Body of pancreas (tissue), 4 donors: ENCODE measurements at regions not wholly inside any gene's neighbourhood (a gene's known extent, or its start where the extent isn't known, plus 50 kb on each side); places are given as distances from the start of the nearest gene placed in this dataset.

Experiments used
- ATAC-seq: fragments of 150-250 bp; one replicate; pipeline ENCODE4 v1.9.1; 2016
- DNase-seq, 4 donors: peaks; one replicate each; pipeline ENCODE4 v3.0.0-alpha.2; 2019
- H3K27ac ChIP-seq, 4 donors: fragments of 200-600 bp; sonication (generic); 1 replicate in 3 of 4; 2 replicates in 1 of 4; pipeline versions ENCODE4 v1.5.1 to v1.6.1; 2016 to 2019; ENCODE audit warnings: mild to moderate bottlenecking in 1 of 4, mixed read lengths in 1 of 4, moderate library complexity in 1 of 4
- H3K27me3 ChIP-seq, 2 donors: fragments of 200-600 bp; sonication (generic); one replicate each; pipeline ENCODE4 v1.6.0; 2016; ENCODE audit warnings: mild to moderate bottlenecking in 1 of 2
- H3K36me3 ChIP-seq, 2 donors: fragments of 200-600 bp; sonication (generic); replicated peaks in 1 of 2; 2 replicates each; pipeline ENCODE4 v1.5.1; 2016; ENCODE audit warnings: low read depth in 2 of 2; ENCODE audit not compliant: insufficient read depth in 1 of 2
- H3K4me1 ChIP-seq: fragments of 200-600 bp; sonication (generic); one replicate; pipeline ENCODE4 v1.6.0; 2016
- H3K4me3 ChIP-seq, 2 donors: fragments of 200-600 bp; sonication (generic); 1 replicate in 1 of 2; 2 replicates in 1 of 2; pipeline ENCODE4 v1.5.1; 2016 to 2019
- H3K9me3 ChIP-seq, 3 donors: fragments of 200-600 bp; sonication (generic); 1 replicate in 2 of 3; 2 replicates in 1 of 3; pipeline ENCODE4 v1.5.1; 2016
- POLR2A ChIP-seq, 3 donors: fragments of 450-650 bp; IDR thresholded peaks; one replicate each; pipeline ENCODE4 v1.6.1; 2016; ENCODE audit warnings: antibody characterized with exemption in 3 of 3, mild to moderate bottlenecking in 2 of 3
- WGBS, 2 donors: methylation state at CpG; one replicate each; pipeline ENCODE4 v1.1.5; 2017; 5-methylcytosine and 5-hydroxymethylcytosine counted together
- intact Hi-C: fragments of 100-400 bp; cut with DNase I; formaldehyde crosslinking; loops from one replicate; pipeline ENCODE4 v1.15.1; 2023
- TF ChIP-seq, protein P1 (sequence below), 7 experiments: fragments of 450-650 bp in 4 of 7; fragments of 200-600 bp in 3 of 7; sonication (generic) in 3 of 7; IDR thresholded peaks; one replicate each; pipeline ENCODE4 v1.5.1; 2016 to 2019; ENCODE audit warnings: antibody characterized with exemption in 7 of 7

DNA sequence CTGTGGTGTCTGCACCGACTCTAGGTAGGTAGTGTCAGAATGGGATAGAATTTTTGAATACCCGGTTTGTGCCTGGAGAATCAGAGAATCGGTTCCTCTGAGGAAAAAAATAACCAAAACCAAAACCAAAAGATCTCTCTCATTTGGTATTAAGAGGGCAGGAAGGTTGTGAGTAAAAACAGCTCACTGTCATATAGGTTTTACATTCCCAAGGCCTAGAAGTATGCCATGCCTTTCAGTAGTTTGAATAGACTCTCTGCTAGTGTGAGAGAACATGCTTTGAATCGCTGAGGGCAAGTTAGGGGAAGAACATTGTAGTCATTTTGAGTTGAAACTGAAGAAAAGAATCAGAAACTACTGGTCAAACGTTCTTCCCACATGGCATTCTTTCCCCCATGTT, 411.4 kb upstream of the CD180 start:
- H3K36me3 ChIP-seq, result no peaks in the 10 kb centered on the region
- TF ChIP-seq, protein P1, sequence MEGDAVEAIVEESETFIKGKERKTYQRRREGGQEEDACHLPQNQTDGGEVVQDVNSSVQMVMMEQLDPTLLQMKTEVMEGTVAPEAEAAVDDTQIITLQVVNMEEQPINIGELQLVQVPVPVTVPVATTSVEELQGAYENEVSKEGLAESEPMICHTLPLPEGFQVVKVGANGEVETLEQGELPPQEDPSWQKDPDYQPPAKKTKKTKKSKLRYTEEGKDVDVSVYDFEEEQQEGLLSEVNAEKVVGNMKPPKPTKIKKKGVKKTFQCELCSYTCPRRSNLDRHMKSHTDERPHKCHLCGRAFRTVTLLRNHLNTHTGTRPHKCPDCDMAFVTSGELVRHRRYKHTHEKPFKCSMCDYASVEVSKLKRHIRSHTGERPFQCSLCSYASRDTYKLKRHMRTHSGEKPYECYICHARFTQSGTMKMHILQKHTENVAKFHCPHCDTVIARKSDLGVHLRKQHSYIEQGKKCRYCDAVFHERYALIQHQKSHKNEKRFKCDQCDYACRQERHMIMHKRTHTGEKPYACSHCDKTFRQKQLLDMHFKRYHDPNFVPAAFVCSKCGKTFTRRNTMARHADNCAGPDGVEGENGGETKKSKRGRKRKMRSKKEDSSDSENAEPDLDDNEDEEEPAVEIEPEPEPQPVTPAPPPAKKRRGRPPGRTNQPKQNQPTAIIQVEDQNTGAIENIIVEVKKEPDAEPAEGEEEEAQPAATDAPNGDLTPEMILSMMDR (IDR thresholded peaks at IDR 0.05), result no peak
- TF ChIP-seq POLR2A (IDR thresholded peaks at IDR 0.05), result no peak
- no peak overlapping the region for H3K4me3 ChIP-seq
- intact Hi-C loops, result no loop called here
- ATAC-seq (no peak), DNase-seq (no peak)
- WGBS, 2 donors, result 67 to 75% methylated on average over 5 of the region's 5 CpGs
- no peak overlapping the region for H3K27ac ChIP-seq
- H3K4me1 ChIP-seq, result no peaks in the 10 kb centered on the region
- no peaks in the 10 kb centered on the region for H3K9me3 ChIP-seq
- H3K27me3 ChIP-seq, result no peaks in the 10 kb centered on the region

DNA sequence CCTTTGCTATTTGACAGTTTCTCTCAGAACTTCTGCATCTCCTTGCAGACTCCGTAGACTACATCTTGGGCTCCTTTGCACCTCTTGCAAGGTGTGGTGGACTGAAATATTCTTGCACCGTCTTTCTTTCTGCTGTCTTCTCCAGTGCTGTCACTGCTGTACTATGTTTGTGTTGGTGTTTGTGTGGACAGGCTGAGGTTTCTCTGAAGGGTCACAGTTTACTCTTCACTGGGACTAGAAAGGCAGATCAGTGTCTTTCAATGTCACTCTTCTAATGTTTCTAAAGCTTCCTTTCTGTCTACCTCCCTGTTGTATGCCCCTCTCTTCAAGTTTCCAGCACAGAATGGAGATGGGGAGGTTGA, 410.0 kb upstream of the CD180 start:
- intact Hi-C loops, result no loop called here
- Histone ChIP-seq H3K9me3 (no peaks in the 10 kb centered on the region), H3K4me1 (no peaks in the 10 kb centered on the region), H3K4me3 (no peak overlapping the region), H3K27ac (no peak overlapping the region), H3K36me3 (no peaks in the 10 kb centered on the region), H3K27me3 (no peaks in the 10 kb centered on the region)
- WGBS, 2 donors, result 72 to 73% methylated on average over 2 of the region's 2 CpGs
- DNase-seq (no peak), ATAC-seq (no peak)
- TF ChIP-seq POLR2A (IDR thresholded peaks at IDR 0.05), result no peak
- TF ChIP-seq, protein P1 (IDR thresholded peaks at IDR 0.05), result no peak

DNA sequence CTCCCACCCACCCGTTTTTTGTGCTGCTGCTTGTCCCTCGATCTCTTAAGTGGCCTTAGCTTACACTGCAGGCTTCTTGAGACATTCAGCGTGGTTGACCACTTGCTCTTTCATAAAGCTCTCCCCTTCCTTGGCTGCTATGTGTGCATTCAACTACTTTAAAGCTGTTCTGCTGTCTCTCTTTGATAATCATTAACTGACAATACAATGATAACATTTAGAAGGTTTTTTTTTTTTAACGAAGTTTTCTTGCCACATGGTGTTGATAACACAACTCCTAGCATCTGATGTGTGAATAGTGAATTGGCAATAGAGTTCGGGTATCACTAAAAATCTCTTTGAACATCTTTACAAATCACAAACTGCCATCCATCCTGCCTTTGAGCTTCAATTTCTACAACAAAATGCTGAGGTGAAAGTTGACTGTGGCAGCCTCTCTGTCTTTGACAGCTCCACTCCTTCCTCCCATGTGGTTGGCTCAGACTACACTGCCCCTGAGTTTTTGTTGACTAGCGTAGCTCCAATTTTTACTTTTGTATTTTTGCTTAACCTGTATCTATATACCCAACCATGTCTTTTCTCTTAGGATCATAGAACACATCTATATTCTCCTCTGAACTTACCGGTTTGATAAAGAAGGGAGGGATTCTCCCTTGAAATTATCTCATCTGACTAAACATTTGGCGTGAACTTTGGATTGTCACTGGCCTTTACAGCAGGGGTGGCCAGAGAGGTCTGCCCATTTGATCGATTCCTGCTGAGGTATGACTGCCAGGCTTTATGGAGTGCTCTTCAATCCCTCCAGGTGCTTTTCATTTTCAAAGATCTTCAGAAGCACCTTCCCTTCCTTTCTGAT, 409.4 kb upstream of the CD180 start:
- H3K4me3 ChIP-seq, result no peak overlapping the region
- no peaks in the 10 kb centered on the region for H3K9me3 ChIP-seq
- ATAC-seq (no peak), DNase-seq (no peak)
- H3K27me3 ChIP-seq, result no peaks in the 10 kb centered on the region
- intact Hi-C loops, result no loop called here
- H3K27ac ChIP-seq, result no peak overlapping the region
- no peaks in the 10 kb centered on the region for H3K36me3 ChIP-seq
- 40 to 47% methylated on average over 9 of the region's 9 CpGs for WGBS, 2 donors
- TF ChIP-seq POLR2A (IDR thresholded peaks at IDR 0.05), result no peak
- TF ChIP-seq, protein P1 (IDR thresholded peaks at IDR 0.05), result no peak
- H3K4me1 ChIP-seq, result no peaks in the 10 kb centered on the region

DNA sequence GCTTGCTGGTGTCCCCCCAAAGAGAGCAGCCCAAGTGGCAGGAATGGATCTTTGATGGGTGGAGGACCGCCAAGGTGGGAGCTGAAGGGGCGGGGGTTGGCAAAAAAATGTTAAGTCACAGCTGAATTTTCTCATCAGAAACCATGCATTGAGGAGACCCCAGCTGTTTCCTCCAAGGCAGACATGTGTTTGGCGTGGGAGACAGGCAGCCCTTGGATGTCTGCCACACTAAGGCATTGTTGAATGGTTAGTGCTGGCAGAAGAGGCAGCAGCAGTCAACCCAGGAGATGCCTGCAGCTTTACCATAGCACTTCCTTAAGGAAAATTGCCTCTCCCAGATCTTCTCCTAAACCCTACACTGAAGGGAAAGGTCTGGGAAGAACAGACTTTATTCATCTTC, 394.9 kb upstream of the CD180 start:
- ATAC-seq (no peak), DNase-seq (no peak)
- no peak overlapping the region for H3K4me3 ChIP-seq
- H3K36me3 ChIP-seq, result no peaks in the 10 kb centered on the region
- H3K27me3 ChIP-seq, result no peaks in the 10 kb centered on the region
- no peaks in the 10 kb centered on the region for H3K9me3 ChIP-seq
- TF ChIP-seq POLR2A (IDR thresholded peaks at IDR 0.05), result no peak
- TF ChIP-seq, protein P1 (IDR thresholded peaks at IDR 0.05), result no peak
- H3K4me1 ChIP-seq, result no peaks in the 10 kb centered on the region
- intact Hi-C loops, result no loop called here
- H3K27ac ChIP-seq, result no peak overlapping the region
- WGBS, 2 donors, result 72% methylated on average over 3 of the region's 3 CpGs

DNA sequence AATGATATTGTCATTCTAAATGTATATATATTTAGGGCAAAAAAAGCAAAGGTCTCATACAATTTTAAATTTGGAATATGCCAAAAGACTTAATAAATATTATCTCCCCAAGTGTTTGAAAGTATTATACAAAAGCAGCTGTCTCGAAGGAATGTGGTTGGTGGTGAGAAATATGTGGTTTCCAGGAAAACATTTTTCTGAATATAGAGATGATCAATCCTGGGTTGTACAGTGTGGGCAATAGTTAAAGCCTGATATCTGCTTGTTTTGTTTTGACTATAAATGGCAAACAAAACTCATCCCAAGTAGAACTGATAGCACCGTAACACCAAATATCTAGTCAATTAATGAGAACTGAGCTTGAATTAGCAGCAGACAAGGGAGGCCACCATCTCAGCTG, 391.8 kb upstream of the CD180 start:
- intact Hi-C loops, result no loop called here
- Histone ChIP-seq H3K4me1 (no peaks in the 10 kb centered on the region), H3K4me3 (no peak overlapping the region), H3K36me3 (no peaks in the 10 kb centered on the region), H3K9me3 (no peaks in the 10 kb centered on the region), H3K27ac (no peak overlapping the region), H3K27me3 (no peaks in the 10 kb centered on the region)
- TF ChIP-seq POLR2A (IDR thresholded peaks at IDR 0.05), result no peak
- TF ChIP-seq, protein P1 (IDR thresholded peaks at IDR 0.05), result no peak
- ATAC-seq, result no peak
- DNase-seq, result no peak
- 74 to 78% methylated on average over 2 of the region's 2 CpGs for WGBS, 2 donors
